ENCODE measurements at regions not wholly inside any gene's neighbourhood (a gene's known extent, or its start where the extent isn't known, plus 50 kb on each side); places are given as distances from the start of the nearest gene placed in this dataset.

DNA sequence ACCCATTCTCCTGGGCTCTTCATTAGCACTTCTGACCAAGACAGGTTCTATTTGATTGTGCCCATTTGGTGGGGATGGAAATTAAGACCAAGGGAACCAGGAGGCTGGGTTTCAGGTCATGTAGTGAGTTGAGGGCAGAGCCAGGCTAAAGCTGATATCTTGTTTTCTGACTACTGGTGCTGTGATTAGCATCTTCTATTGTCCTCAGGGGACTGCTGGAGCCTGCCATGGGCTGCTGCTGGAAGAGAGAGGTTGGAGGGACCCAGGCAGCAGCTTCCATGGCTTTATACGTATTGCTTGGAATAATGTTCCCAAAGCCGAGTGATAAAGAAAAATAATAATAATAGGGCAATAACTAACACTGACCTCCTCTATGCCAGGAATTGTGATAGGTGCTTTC lies 211.4 kb upstream of the ROPN1 start:
- H3K23ac ChIP-seq (ENCODE audit: insufficient read length): no peak overlapping the region
- no peak overlapping the region for H4K5ac ChIP-seq (ENCODE audit: insufficient read length, low read depth, low read length)
- no peak for DNase-seq (ENCODE audit: low read depth in 1 of 2, low spot score in 2 of 2)
- H2AK5ac ChIP-seq (ENCODE audit: low read depth, low read length): no peak overlapping the region
- POLR2A ChIA-PET (ENCODE audit: partially characterized antibody): no interaction called here
- no peaks in the 10 kb centered on the region for H3K79me1 ChIP-seq (ENCODE audit: low read depth, low read length)
- no peak overlapping the region for H3K4ac ChIP-seq (replicated peaks; ENCODE audit: insufficient read length, low read depth, low read length)
- H3K9ac ChIP-seq (replicated peaks in 1 of 4; ENCODE audit: extremely low read depth in 1 of 4, low read depth in 3 of 4, low read length in 3 of 4): no peak overlapping the region
- no peak overlapping the region for H2BK12ac ChIP-seq (ENCODE audit: low read depth, low read length)
- H3K27me3 ChIP-seq (replicated peaks in 1 of 4; ENCODE audit: control insufficient read depth in 3 of 4, extremely low read depth in 1 of 4, insufficient read depth in 3 of 4, low read length in 3 of 4): no peaks in the 10 kb centered on the region
- no peak overlapping the region for H2AFZ ChIP-seq (ENCODE audit: low read length)
- no peak overlapping the region for H3K4me2 ChIP-seq (ENCODE audit: insufficient read depth in 1 of 2, low read depth in 2 of 2, low read length in 2 of 2)
- no peak overlapping the region for H3K14ac ChIP-seq (ENCODE audit: insufficient read length)
- CTCF ChIA-PET (ENCODE audit: partially characterized antibody): interaction anchor here (0.8 to 1.2 kb wide), 2 partner anchors 47 to 67 kb away, joined by 3 read pairs; no protein-coding TSS in a partner anchor
- no peaks in the 10 kb centered on the region for H3K23me2 ChIP-seq (ENCODE audit: low read depth, low read length)
- no peaks in the 10 kb centered on the region for H3K36me3 ChIP-seq (ENCODE audit: control insufficient read depth in 2 of 4, insufficient read depth in 4 of 4, low read length in 3 of 4)
- no peak overlapping the region for H3K27ac ChIP-seq (ENCODE audit: low read depth, low read length)
- WGBS, 2 experiments (ENCODE audit: extremely low coverage in 1 of 2, insufficient coverage in 1 of 2, insufficient read length in 1 of 2, insufficient replicate concordance in 2 of 2, low coverage in 1 of 2, low lambda C conversion rate in 2 of 2, missing lambda C conversion rate in 1 of 2): 86% methylated on average over 2 of the region's 2 CpGs; no CpG with 5 or more reads in 1 of the 2 experiments
- H3K4me3 ChIP-seq (ENCODE audit: extremely low read depth in 1 of 4, insufficient read depth in 2 of 4, low read depth in 3 of 4, low read length in 4 of 4): no peak overlapping the region
- H3K9me3 ChIP-seq (ENCODE audit: insufficient read depth in 2 of 2, low read depth in 1 of 2, low read length in 1 of 2): no peaks in the 10 kb centered on the region; a peak in 1 of 4 replicates
- H4K20me1 ChIP-seq (replicated peaks in 1 of 2; ENCODE audit: control insufficient read depth in 1 of 2, insufficient read depth in 2 of 2, low read length in 2 of 2): no peaks in the 10 kb centered on the region
- no peak overlapping the region for H2BK5ac ChIP-seq (ENCODE audit: low read depth, low read length)
- no peak overlapping the region for H2BK15ac ChIP-seq (ENCODE audit: low read length)
- no peak overlapping the region for H3K56ac ChIP-seq (replicated peaks; ENCODE audit: insufficient read length, low read depth, low read length)
- no peak overlapping the region for H3K18ac ChIP-seq (ENCODE audit: extremely low read depth, low read length)
- H3K4me1 ChIP-seq (replicated peaks in 1 of 4; ENCODE audit: control insufficient read depth in 3 of 4, insufficient read depth in 4 of 4, low read length in 3 of 4): peaks cover 0 to 3% (median 0%) of the 10 kb centered on the region in 4 experiments; a peak in 2 of 7 replicates
- FAIRE-seq: no peak
- no peak overlapping the region for H4K91ac ChIP-seq (replicated peaks; ENCODE audit: insufficient read length, low read length)
- H4K8ac ChIP-seq (ENCODE audit: extremely low read depth, insufficient read depth, low read length): no peak overlapping the region
- no peak overlapping the region for H2BK20ac ChIP-seq (ENCODE audit: low read length)
- no peaks in the 10 kb centered on the region for H3K79me2 ChIP-seq (ENCODE audit: control insufficient read depth in 1 of 2, insufficient read depth in 2 of 2, low read length in 2 of 2)
- no peak overlapping the region for H2BK120ac ChIP-seq (replicated peaks; ENCODE audit: low read depth, low read length)
- no peak for TF ChIP-seq CHD7 (IDR thresholded peaks at IDR 0.05; ENCODE audit: insufficient replicate concordance, low read length)
